WTC11 (cell line): ENCODE measurements at regions not wholly inside any gene's neighbourhood (a gene's known extent, or its start where the extent isn't known, plus 50 kb on each side); places are given as distances from the start of the nearest gene placed in this dataset.

Experiments used
- ELF4 ChIP-seq: sonication (generic); formaldehyde crosslinking; IDR thresholded peaks from 2 replicates; pipeline ENCODE4 v1.8.1; 2022; ENCODE audit warnings: low read depth, mild to moderate bottlenecking, moderate library complexity, missing genetic modification reagents
- JUN ChIP-seq: sonication (generic); formaldehyde crosslinking; IDR thresholded peaks from 2 replicates; pipeline ENCODE4 v1.8.0; 2023; ENCODE audit warnings: mild to moderate bottlenecking, missing genetic modification reagents
- RORB ChIP-seq: fragments of 250-450 bp; sonication (Bioruptor Pico); IDR thresholded peaks from 2 replicates; pipeline ENCODE4 v1.9.0; 2021; ENCODE audit warnings: mild to moderate bottlenecking
- TF ChIP-seq, protein P1 (sequence below): fragments of 200-600 bp; IDR thresholded peaks from 2 replicates; pipeline ENCODE4 v1.8.0; 2022; ENCODE audit warnings: antibody characterized with exemption
- TF ChIP-seq, protein P2 (sequence below): sonication (generic); formaldehyde crosslinking; conservative IDR thresholded peaks from 2 replicates; pipeline ENCODE4 v1.8.1; 2023; ENCODE audit warnings: mild to moderate bottlenecking, low read depth, missing genetic modification reagents, moderate library complexity

DNA sequence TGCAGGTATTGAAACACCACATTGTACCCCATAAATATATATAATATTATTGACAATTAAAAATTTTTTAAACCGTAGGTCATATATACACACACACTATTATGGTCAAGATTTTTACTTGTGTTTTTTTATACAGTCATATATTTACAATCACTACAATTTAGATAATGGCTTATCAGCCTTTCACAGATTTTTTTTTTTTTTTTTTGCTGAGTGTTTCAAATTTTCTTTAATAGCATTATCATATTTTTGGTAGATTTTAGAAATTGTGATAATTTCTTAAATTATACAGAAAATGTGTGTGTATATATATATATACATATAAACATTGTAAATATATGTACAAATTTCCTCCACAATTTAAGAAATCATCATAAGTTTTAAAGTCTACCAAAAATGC is 68.6 kb upstream of the RGS2 start:
- no peak for TF ChIP-seq JUN (CRISPR knock-in tag)
- TF ChIP-seq RORB (CRISPR knock-in tag): no peak
- TF ChIP-seq, protein P1, sequence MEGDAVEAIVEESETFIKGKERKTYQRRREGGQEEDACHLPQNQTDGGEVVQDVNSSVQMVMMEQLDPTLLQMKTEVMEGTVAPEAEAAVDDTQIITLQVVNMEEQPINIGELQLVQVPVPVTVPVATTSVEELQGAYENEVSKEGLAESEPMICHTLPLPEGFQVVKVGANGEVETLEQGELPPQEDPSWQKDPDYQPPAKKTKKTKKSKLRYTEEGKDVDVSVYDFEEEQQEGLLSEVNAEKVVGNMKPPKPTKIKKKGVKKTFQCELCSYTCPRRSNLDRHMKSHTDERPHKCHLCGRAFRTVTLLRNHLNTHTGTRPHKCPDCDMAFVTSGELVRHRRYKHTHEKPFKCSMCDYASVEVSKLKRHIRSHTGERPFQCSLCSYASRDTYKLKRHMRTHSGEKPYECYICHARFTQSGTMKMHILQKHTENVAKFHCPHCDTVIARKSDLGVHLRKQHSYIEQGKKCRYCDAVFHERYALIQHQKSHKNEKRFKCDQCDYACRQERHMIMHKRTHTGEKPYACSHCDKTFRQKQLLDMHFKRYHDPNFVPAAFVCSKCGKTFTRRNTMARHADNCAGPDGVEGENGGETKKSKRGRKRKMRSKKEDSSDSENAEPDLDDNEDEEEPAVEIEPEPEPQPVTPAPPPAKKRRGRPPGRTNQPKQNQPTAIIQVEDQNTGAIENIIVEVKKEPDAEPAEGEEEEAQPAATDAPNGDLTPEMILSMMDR: no peak
- TF ChIP-seq, protein P2, sequence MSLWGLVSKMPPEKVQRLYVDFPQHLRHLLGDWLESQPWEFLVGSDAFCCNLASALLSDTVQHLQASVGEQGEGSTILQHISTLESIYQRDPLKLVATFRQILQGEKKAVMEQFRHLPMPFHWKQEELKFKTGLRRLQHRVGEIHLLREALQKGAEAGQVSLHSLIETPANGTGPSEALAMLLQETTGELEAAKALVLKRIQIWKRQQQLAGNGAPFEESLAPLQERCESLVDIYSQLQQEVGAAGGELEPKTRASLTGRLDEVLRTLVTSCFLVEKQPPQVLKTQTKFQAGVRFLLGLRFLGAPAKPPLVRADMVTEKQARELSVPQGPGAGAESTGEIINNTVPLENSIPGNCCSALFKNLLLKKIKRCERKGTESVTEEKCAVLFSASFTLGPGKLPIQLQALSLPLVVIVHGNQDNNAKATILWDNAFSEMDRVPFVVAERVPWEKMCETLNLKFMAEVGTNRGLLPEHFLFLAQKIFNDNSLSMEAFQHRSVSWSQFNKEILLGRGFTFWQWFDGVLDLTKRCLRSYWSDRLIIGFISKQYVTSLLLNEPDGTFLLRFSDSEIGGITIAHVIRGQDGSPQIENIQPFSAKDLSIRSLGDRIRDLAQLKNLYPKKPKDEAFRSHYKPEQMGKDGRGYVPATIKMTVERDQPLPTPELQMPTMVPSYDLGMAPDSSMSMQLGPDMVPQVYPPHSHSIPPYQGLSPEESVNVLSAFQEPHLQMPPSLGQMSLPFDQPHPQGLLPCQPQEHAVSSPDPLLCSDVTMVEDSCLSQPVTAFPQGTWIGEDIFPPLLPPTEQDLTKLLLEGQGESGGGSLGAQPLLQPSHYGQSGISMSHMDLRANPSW (CRISPR knock-in tag): no peak
- no peak for TF ChIP-seq ELF4 (CRISPR knock-in tag)
